IMR-90 (cell line): ENCODE measurements at regions not wholly inside any gene's neighbourhood (a gene's known extent, or its start where the extent isn't known, plus 50 kb on each side); places are given as distances from the start of the nearest gene placed in this dataset.

Experiments
- ATAC-seq: fragments of 200-7000 bp; cut with Tn5 transposase; 2 replicates; pipeline ENCODE4 v1.9.1; 2020; ENCODE audit warnings: low read depth, mild to moderate bottlenecking, moderate library complexity
- BruUV-seq: library from RNA; stranded (reverse); fragments of 400-500 nt; replicated peaks from 2 replicates; lab custom pipeline; 2021; lab: Mats Ljungman, UMichigan
- CTCF ChIA-PET: fragments of 300-600 bp; formaldehyde crosslinking; extraction: SDS; loops from one replicate; lab custom pipeline; 2021; ENCODE audit warnings: antibody characterized with exemption; lab: Yijun Ruan, JAX
- POLR2A ChIA-PET: fragments of 300-600 bp; sonication (Branson Sonifier 250); formaldehyde crosslinking; loops from one replicate; lab custom pipeline; 2022; ENCODE audit warnings: antibody characterized with exemption; ENCODE audit not compliant: unreplicated experiment; lab: Charles Lee
- DNase-seq: peaks from one replicate; pipeline ENCODE4 v3.0.0; 2013
- H2AFZ ChIP-seq: replicated peaks from 2 replicates; pipeline ENCODE3; 2013; ENCODE audit warnings: low read length, mild to moderate bottlenecking; ENCODE audit not compliant: poor library complexity
- H2AK5ac ChIP-seq: 2 replicates; pipeline ENCODE4 v1.6.1; 2013; ENCODE audit warnings: low read depth, low read length, inconsistent platforms
- H2AK9ac ChIP-seq: replicated peaks from 2 replicates; pipeline ENCODE3; 2013; ENCODE audit warnings: mild to moderate bottlenecking, low read depth, low read length, moderate library complexity; ENCODE audit not compliant: poor library complexity
- H2BK120ac ChIP-seq: 2 replicates; pipeline ENCODE4 v1.6.1; 2013; ENCODE audit warnings: low read depth, low read length, inconsistent platforms
- H2BK15ac ChIP-seq: 3 replicates; pipeline ENCODE4 v1.6.1; 2013; ENCODE audit warnings: low read depth, low read length, inconsistent platforms
- H2BK20ac ChIP-seq: 2 replicates; pipeline ENCODE4 v1.6.1; 2013; ENCODE audit warnings: low read depth, mild to moderate bottlenecking, inconsistent platforms, low read length, moderate library complexity
- H2BK5ac ChIP-seq: 2 replicates; pipeline ENCODE4 v1.6.1; 2013; ENCODE audit warnings: mild to moderate bottlenecking, low read depth, low read length, inconsistent platforms; ENCODE audit not compliant: poor library complexity, severe bottlenecking
- H3K14ac ChIP-seq: replicated peaks from 2 replicates; pipeline ENCODE4 v1.6.1; 2013; ENCODE audit warnings: low read depth, low read length, inconsistent platforms
- H3K18ac ChIP-seq: 2 replicates; pipeline ENCODE4 v1.6.1; 2013; ENCODE audit warnings: low read depth, low read length, control low read depth
- H3K23ac ChIP-seq: 2 replicates; pipeline ENCODE4 v1.6.1; 2013; ENCODE audit warnings: low read depth, low read length, inconsistent platforms
- H3K27ac ChIP-seq: 2 replicates; pipeline ENCODE4 v1.5.1; 2013; ENCODE audit warnings: mild to moderate bottlenecking, control low read depth, low read length; ENCODE audit not compliant: insufficient read depth
- H3K27me3 ChIP-seq: 2 replicates; pipeline ENCODE4 v1.6.1; 2013; ENCODE audit warnings: low read length; ENCODE audit not compliant: control insufficient read depth, insufficient read depth
- H3K36me3 ChIP-seq: 2 replicates; pipeline ENCODE4 v1.6.1; 2013; ENCODE audit warnings: low read length, mixed read lengths; ENCODE audit not compliant: control insufficient read depth, insufficient read depth
- H3K4ac ChIP-seq: 2 replicates; pipeline ENCODE4 v1.6.1; 2013; ENCODE audit warnings: low read depth, low read length, inconsistent platforms
- H3K4me1 ChIP-seq: 2 replicates; pipeline ENCODE4 v1.6.1; 2013; ENCODE audit warnings: low read length, mixed read lengths; ENCODE audit not compliant: control insufficient read depth, insufficient read depth
- H3K4me2 ChIP-seq: 2 replicates; pipeline ENCODE4 v1.6.1; 2013; ENCODE audit warnings: low read depth, mild to moderate bottlenecking, control low read depth, low read length, moderate library complexity
- H3K4me3 ChIP-seq: 2 replicates; pipeline ENCODE4 v1.5.1; 2013; ENCODE audit warnings: low read depth, mild to moderate bottlenecking, control low read depth, low read length, moderate library complexity; ENCODE audit not compliant: insufficient read depth
- H3K56ac ChIP-seq: 2 replicates; pipeline ENCODE4 v1.6.1; 2013; ENCODE audit warnings: low read length, inconsistent platforms; ENCODE audit not compliant: insufficient read depth; ENCODE audit errors: extremely low read depth
- H3K79me1 ChIP-seq, 2 experiments: 2 replicates each; pipeline ENCODE4 v1.6.1; 2013; ENCODE audit warnings: low read length in 2 of 2, inconsistent platforms in 1 of 2, low read depth in 1 of 2
- H3K9ac ChIP-seq: 2 replicates; pipeline ENCODE4 v1.6.1; 2013; ENCODE audit warnings: low read depth, low read length, control low read depth
- H3K9me1 ChIP-seq: 2 replicates; pipeline ENCODE4 v1.6.1; 2013; ENCODE audit warnings: low read length, inconsistent platforms; ENCODE audit not compliant: insufficient read depth
- H3K9me3 ChIP-seq: 2 replicates; pipeline ENCODE4 v1.6.1; 2013; ENCODE audit warnings: low read length; ENCODE audit not compliant: control insufficient read depth, insufficient read depth
- H4K20me1 ChIP-seq: 2 replicates; pipeline ENCODE4 v1.6.1; 2013; ENCODE audit warnings: low read length, inconsistent platforms; ENCODE audit not compliant: insufficient read depth
- H4K5ac ChIP-seq: 2 replicates; pipeline ENCODE4 v1.6.1; 2013; ENCODE audit warnings: mild to moderate bottlenecking, low read depth, low read length, control low read depth
- H4K8ac ChIP-seq, 2 experiments: 2 replicates each; pipeline ENCODE4 v1.6.1; 2013; ENCODE audit warnings: low read depth in 2 of 2, low read length in 2 of 2, control low read depth in 1 of 2, inconsistent platforms in 1 of 2
- H4K91ac ChIP-seq: 2 replicates; pipeline ENCODE4 v1.6.1; 2013; ENCODE audit warnings: low read depth, low read length, inconsistent platforms; ENCODE audit not compliant: insufficient read depth
- CTCF ChIP-seq: conservative IDR thresholded peaks from 2 replicates; pipeline ENCODE4 v1.5.1; 2012; ENCODE audit warnings: mild to moderate bottlenecking, low read depth, low read length, improper control_type of control experiment
- POLR2A ChIP-seq: IDR thresholded peaks from 2 replicates; pipeline ENCODE4 v1.6.1; 2012; ENCODE audit warnings: mild to moderate bottlenecking, low read depth, low read length
- RFX5 ChIP-seq: IDR thresholded peaks from 2 replicates; pipeline ENCODE4 v1.8.0; 2012; ENCODE audit warnings: low read depth, mild to moderate bottlenecking, low read length, moderate library complexity
- USF2 ChIP-seq: fragments of 150-350 bp; IDR thresholded peaks from 2 replicates; pipeline ENCODE4 v1.6.1; 2017; ENCODE audit warnings: mild to moderate bottlenecking, antibody characterized with exemption, low read length, low read depth
- dilution Hi-C: fragments of 300-500 bp; cut with HindIII; formaldehyde crosslinking; loops from one replicate; pipeline ENCODE4 v1.14.3; 2018; ENCODE audit warnings: low sequenced_read_pairs; ENCODE audit not compliant: unreplicated experiment
- in situ Hi-C: fragments of 300-500 bp; cut with MboI; formaldehyde crosslinking; loops from 3 replicates; pipeline ENCODE4 v1.14.3; 2019; ENCODE audit warnings: low sequenced_read_pairs, inconsistent platforms, mixed read lengths
- intact Hi-C: fragments of 100-400 bp; cut with micrococcal nuclease; formaldehyde crosslinking; loops from 2 replicates; pipeline ENCODE4 v1.10.0; 2022

GRCh38 chr4:143089847-143090246 lies 94.9 kb upstream of the USP38 start:
- no peak for ATAC-seq
- Histone ChIP-seq H3K9ac (no peak overlapping the region), H3K56ac (no peak overlapping the region), H3K27me3 (no peaks in the 10 kb centered on the region), H4K20me1 (no peaks in the 10 kb centered on the region), H4K5ac (no peak overlapping the region), H2BK15ac (no peak overlapping the region), H3K4me1 (no peaks in the 10 kb centered on the region), H3K27ac (no peak overlapping the region), H3K4ac (no peak overlapping the region), H2AK9ac (no peak overlapping the region), H3K4me2 (no peak overlapping the region), H3K9me1 (no peaks in the 10 kb centered on the region), H2BK120ac (no peak overlapping the region), H3K14ac (no peak overlapping the region), H3K18ac (no peak overlapping the region), H3K79me1 (no peaks in the 10 kb centered on the region), H2BK20ac (no peak overlapping the region), H3K23ac (no peak overlapping the region), H2AK5ac (no peak overlapping the region), H2AFZ (no peak overlapping the region), H3K4me3 (no peak overlapping the region), H4K8ac (no peak overlapping the region), H3K36me3 (no peaks in the 10 kb centered on the region), H3K9me3 (no peaks in the 10 kb centered on the region), H2BK5ac (no peak overlapping the region), H4K91ac (no peak overlapping the region)
- ChIA-PET POLR2A (no interaction called here), CTCF (no interaction called here)
- intact Hi-C loops (loop anchor here (5.0 kb wide), 1 partner anchor 1933 kb away; no protein-coding TSS in a partner anchor), dilution Hi-C loops (no loop called here), in situ Hi-C loops (loop anchor here (25.0 kb wide), 1 partner anchor 1928 kb away; no protein-coding TSS in a partner anchor)
- no TSS peak for BruUV-seq
- TF ChIP-seq CTCF (no peak), POLR2A (no peak), RFX5 (no peak), USF2 (no peak)
- DNase-seq = no peak
